GM18951 (cell line): ENCODE measurements at regions not wholly inside any gene's neighbourhood (a gene's known extent, or its start where the extent isn't known, plus 50 kb on each side); places are given as distances from the start of the nearest gene placed in this dataset.

Experiments
- POLR2A ChIP-seq: IDR thresholded peaks from 4 replicates; pipeline ENCODE4 v1.6.1; 2011; ENCODE audit warnings: mild to moderate bottlenecking; ENCODE audit not compliant: insufficient read length, insufficient read depth; ENCODE audit errors: extremely low read depth
- in situ Hi-C: fragments of 300-500 bp; cut with MboI; formaldehyde crosslinking; loops from one replicate; pipeline ENCODE4 v1.12.0; 2022; ENCODE audit warnings: low sequenced_read_pairs, mixed read lengths, inconsistent platforms; ENCODE audit not compliant: unreplicated experiment

DNA sequence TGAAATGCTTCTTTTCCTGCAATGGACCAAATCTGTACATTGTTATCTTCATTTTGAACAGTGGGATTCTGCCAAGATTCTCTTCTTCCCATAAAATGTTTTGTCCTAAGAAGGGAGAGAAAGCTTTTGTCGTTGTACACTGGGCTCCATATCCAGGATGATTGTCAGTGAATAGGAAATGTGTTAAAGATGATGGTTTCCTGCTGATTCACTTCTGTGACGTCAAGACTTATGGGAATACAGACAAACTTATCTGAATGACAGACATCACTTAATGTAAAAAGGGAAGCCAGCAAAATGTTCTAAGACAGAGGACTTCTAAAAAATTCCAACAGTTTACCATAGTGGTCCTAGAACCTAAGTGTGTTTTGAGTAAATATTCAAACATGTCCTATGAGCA lies 53.7 kb upstream of the HPF1 start:
- in situ Hi-C loops = loop anchor here (25.0 kb wide), 1 partner anchor 226 kb away; the partner anchor contains the start of gene MFAP3L

DNA sequence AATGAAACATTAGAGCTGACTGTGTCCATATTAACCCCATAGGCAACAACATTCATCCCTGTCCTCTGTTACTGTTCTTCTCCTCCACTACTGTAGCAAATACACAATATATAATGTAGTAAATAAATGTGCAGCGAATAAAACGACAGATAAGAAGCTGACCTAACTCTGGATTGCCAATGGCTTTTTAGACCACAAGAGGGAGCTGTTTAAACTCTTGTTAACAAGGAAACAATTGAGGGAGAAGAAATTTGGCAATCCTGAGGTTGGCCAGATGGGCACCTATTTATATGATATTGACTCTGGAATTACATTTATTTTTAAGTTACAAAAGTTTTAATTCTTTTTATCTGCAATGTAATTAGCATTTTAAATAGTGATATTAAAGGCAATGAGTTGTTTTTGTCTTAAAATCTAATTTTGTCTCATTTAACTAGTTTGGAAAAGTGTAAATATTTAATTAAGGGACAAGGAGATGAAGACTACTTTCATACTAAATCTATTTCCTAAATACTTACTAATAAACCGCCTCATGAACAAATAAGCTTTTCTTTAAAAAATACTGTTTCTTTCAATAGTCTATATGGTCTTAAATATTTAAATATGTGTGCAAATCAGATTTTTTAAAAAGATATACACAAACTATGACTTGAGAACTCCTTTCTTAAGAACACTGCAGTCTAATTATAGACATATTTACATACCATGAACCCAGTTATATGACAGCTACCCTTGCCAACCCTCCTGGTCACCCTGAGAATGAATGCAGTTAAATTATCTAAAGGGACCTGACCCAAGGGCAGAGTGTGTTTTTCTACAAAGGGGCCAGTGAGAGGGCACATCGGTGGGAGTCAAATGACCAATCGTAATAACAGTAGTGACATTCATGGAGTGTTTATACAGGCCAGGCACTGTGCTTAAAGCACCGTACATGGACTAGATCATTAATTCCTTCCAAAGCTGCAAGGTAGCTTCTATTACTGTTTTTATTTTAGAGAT lies 52.9 kb upstream of the HPF1 start:
- no peak for TF ChIP-seq POLR2A
- in situ Hi-C loops = loop anchor here (25.0 kb wide), 1 partner anchor 227 kb away; the partner anchor contains the start of gene MFAP3L

More for the DNA sequence above, 53.7 kb upstream of the HPF1 start:
- no peak for TF ChIP-seq POLR2A

- TF ChIP-seq POLR2A = no peak
- in situ Hi-C loops = loop anchor here (25.0 kb wide), 1 partner anchor 229 kb away; the partner anchor contains the start of gene MFAP3L
These were observed 50.3 kb upstream of the HPF1 start for GRCh38 chr4:169807934-169808509.
